ENCODE measurements at regions not wholly inside any gene's neighbourhood (a gene's known extent, or its start where the extent isn't known, plus 50 kb on each side); places are given as distances from the start of the nearest gene placed in this dataset.
A peak's percentile ranks its signal among the peaks of the same experiment; 100 is the strongest.
"Not testable (repeated sequence)": the region's sequence is repeated elsewhere in the genome, so short reads cannot be mapped to it uniquely, and the experiment has no call there.

- peak overlapping the region; percentile 67 for H3K4me2 ChIP-seq (ENCODE audit: low read length)
- H3K4me3 ChIP-seq (ENCODE audit: low read depth, low read length, poor library complexity, severe bottlenecking): peak overlapping the region; percentile 79
- H4K20me1 ChIP-seq (ENCODE audit: insufficient read depth, low read length); CTCF ChIA-PET (ENCODE audit: unreplicated experiment); intact Hi-C loops (cut with micrococcal nuclease; ENCODE audit: unreplicated experiment); H3K9me3 ChIP-seq (ENCODE audit: low read length); H3K9me2 ChIP-seq (ENCODE audit: insufficient read depth, low read length); POLR2A ChIA-PET; H3K79me2 ChIP-seq (ENCODE audit: insufficient read depth, low read depth, low read length); BruUV-seq (replicated peaks); H3K36me3 ChIP-seq (ENCODE audit: insufficient read depth, low read length); H3K4me1 ChIP-seq (ENCODE audit: insufficient read depth, low read length, poor library complexity, severe bottlenecking): not testable (repeated sequence)
- H2AFZ ChIP-seq (ENCODE audit: low read length): peak overlapping the region; percentile 46; the same call in 1 of the 2 replicates
- peak overlapping the region; percentile 46 for H3K27ac ChIP-seq (ENCODE audit: low read depth, low read length, poor library complexity, severe bottlenecking)
- DNase-seq (ENCODE audit: low spot score): peak; percentile 41
Observed at GRCh38 chr3:75434276-75434912, 229.7 kb upstream of the FRG2C start.

- H3K36me3 ChIP-seq (ENCODE audit: insufficient read depth, low read length); POLR2A ChIA-PET; BruUV-seq (replicated peaks); H4K20me1 ChIP-seq (ENCODE audit: insufficient read depth, low read length); intact Hi-C loops (cut with micrococcal nuclease; ENCODE audit: unreplicated experiment); H3K9me3 ChIP-seq (ENCODE audit: low read length); H3K79me2 ChIP-seq (ENCODE audit: insufficient read depth, low read depth, low read length); CTCF ChIA-PET (ENCODE audit: unreplicated experiment); H3K9me2 ChIP-seq (ENCODE audit: insufficient read depth, low read length); H3K4me1 ChIP-seq (ENCODE audit: insufficient read depth, low read length, poor library complexity, severe bottlenecking): not testable (repeated sequence)
- peak overlapping the region; percentile 62 for H3K27ac ChIP-seq (ENCODE audit: low read depth, low read length, poor library complexity, severe bottlenecking)
- H3K4me3 ChIP-seq (ENCODE audit: low read depth, low read length, poor library complexity, severe bottlenecking): peak overlapping the region; percentile 79
- peak overlapping the region; percentile 86 for H3K4me2 ChIP-seq (ENCODE audit: low read length)
- H2AFZ ChIP-seq (ENCODE audit: low read length): peak overlapping the region; percentile 90; the same call in 1 of the 2 replicates
- DNase-seq (ENCODE audit: low spot score): peak; percentile 92
Observed at GRCh38 chr3:75434913-75435793, 229.0 kb upstream of the FRG2C start.

- CTCF ChIA-PET (ENCODE audit: unreplicated experiment); DNase-seq (ENCODE audit: low spot score); H3K27ac ChIP-seq (ENCODE audit: low read depth, low read length, poor library complexity, severe bottlenecking); intact Hi-C loops (cut with micrococcal nuclease; ENCODE audit: unreplicated experiment); H3K9me3 ChIP-seq (ENCODE audit: low read length); POLR2A ChIA-PET; BruUV-seq (replicated peaks); H3K9me2 ChIP-seq (ENCODE audit: insufficient read depth, low read length); H3K79me2 ChIP-seq (ENCODE audit: insufficient read depth, low read depth, low read length); H3K4me1 ChIP-seq (ENCODE audit: insufficient read depth, low read length, poor library complexity, severe bottlenecking); H4K20me1 ChIP-seq (ENCODE audit: insufficient read depth, low read length); H3K36me3 ChIP-seq (ENCODE audit: insufficient read depth, low read length): not testable (repeated sequence)
- Histone ChIP-seq H2AFZ (ENCODE audit: low read length) (peak overlapping the region; percentile 90), H3K4me2 (ENCODE audit: low read length) (peak overlapping the region; percentile 86), H3K4me3 (ENCODE audit: low read depth, low read length, poor library complexity, severe bottlenecking) (peak overlapping the region; percentile 79)
Observed at GRCh38 chr3:75435794-75436400, 228.2 kb upstream of the FRG2C start.

- H4K20me1 ChIP-seq (ENCODE audit: insufficient read depth, low read length); H2AFZ ChIP-seq (ENCODE audit: low read length); CTCF ChIA-PET (ENCODE audit: unreplicated experiment); H3K9me3 ChIP-seq (ENCODE audit: low read length); H3K79me2 ChIP-seq (ENCODE audit: insufficient read depth, low read depth, low read length); H3K36me3 ChIP-seq (ENCODE audit: insufficient read depth, low read length); POLR2A ChIA-PET; DNase-seq (ENCODE audit: low spot score); H3K27ac ChIP-seq (ENCODE audit: low read depth, low read length, poor library complexity, severe bottlenecking); H3K4me3 ChIP-seq (ENCODE audit: low read depth, low read length, poor library complexity, severe bottlenecking); H3K4me2 ChIP-seq (ENCODE audit: low read length); H3K4me1 ChIP-seq (ENCODE audit: insufficient read depth, low read length, poor library complexity, severe bottlenecking); H3K9me2 ChIP-seq (ENCODE audit: insufficient read depth, low read length); BruUV-seq (replicated peaks); intact Hi-C loops (cut with micrococcal nuclease; ENCODE audit: unreplicated experiment): not testable (repeated sequence)
Observed at GRCh38 chr3:75440986-75441385, 223.1 kb upstream of the FRG2C start.

GRCh38 chr3:75444634-75445033 is 219.5 kb upstream of the FRG2C start:
- not testable (repeated sequence) for H3K27ac ChIP-seq (ENCODE audit: low read depth, low read length, poor library complexity, severe bottlenecking)

GRCh38 chr3:75445234-75445633 is 218.9 kb upstream of the FRG2C start:
- H3K79me2 ChIP-seq (ENCODE audit: insufficient read depth, low read depth, low read length); H4K20me1 ChIP-seq (ENCODE audit: insufficient read depth, low read length); H3K27ac ChIP-seq (ENCODE audit: low read depth, low read length, poor library complexity, severe bottlenecking); intact Hi-C loops (cut with micrococcal nuclease; ENCODE audit: unreplicated experiment); H3K4me3 ChIP-seq (ENCODE audit: low read depth, low read length, poor library complexity, severe bottlenecking); H3K9me2 ChIP-seq (ENCODE audit: insufficient read depth, low read length); POLR2A ChIA-PET; DNase-seq (ENCODE audit: low spot score); CTCF ChIA-PET (ENCODE audit: unreplicated experiment); H3K9me3 ChIP-seq (ENCODE audit: low read length); H2AFZ ChIP-seq (ENCODE audit: low read length); BruUV-seq (replicated peaks); H3K36me3 ChIP-seq (ENCODE audit: insufficient read depth, low read length); H3K4me1 ChIP-seq (ENCODE audit: insufficient read depth, low read length, poor library complexity, severe bottlenecking); H3K4me2 ChIP-seq (ENCODE audit: low read length): not testable (repeated sequence)

More at GRCh38 chr3:75444634-75445033, 219.5 kb upstream of the FRG2C start:
- DNase-seq (ENCODE audit: low spot score); H3K4me3 ChIP-seq (ENCODE audit: low read depth, low read length, poor library complexity, severe bottlenecking); CTCF ChIA-PET (ENCODE audit: unreplicated experiment); H4K20me1 ChIP-seq (ENCODE audit: insufficient read depth, low read length); BruUV-seq (replicated peaks); H3K4me2 ChIP-seq (ENCODE audit: low read length); H3K36me3 ChIP-seq (ENCODE audit: insufficient read depth, low read length); intact Hi-C loops (cut with micrococcal nuclease; ENCODE audit: unreplicated experiment); H3K4me1 ChIP-seq (ENCODE audit: insufficient read depth, low read length, poor library complexity, severe bottlenecking); H3K9me3 ChIP-seq (ENCODE audit: low read length); H3K9me2 ChIP-seq (ENCODE audit: insufficient read depth, low read length); POLR2A ChIA-PET; H2AFZ ChIP-seq (ENCODE audit: low read length); H3K79me2 ChIP-seq (ENCODE audit: insufficient read depth, low read depth, low read length): not testable (repeated sequence)
